RCC 7860 (cell line): ENCODE measurements at regions not wholly inside any gene's neighbourhood (a gene's known extent, or its start where the extent isn't known, plus 50 kb on each side); places are given as distances from the start of the nearest gene placed in this dataset.
"Not testable (repeated sequence)": the region's sequence is repeated elsewhere in the genome, so short reads cannot be mapped to it uniquely, and the experiment has no call there.

Experiments
- DNase-seq: peaks from one replicate; pipeline ENCODE4 v3.0.0-alpha.2; 2015; ENCODE audit warnings: low spot score
- FAIRE-seq: peaks from 2 replicates; lab custom pipeline; 2012; peaks lifted over from hg19 to GRCh38; lab: Jason Lieb, UNC

- no peak for DNase-seq
- FAIRE-seq, result no peak
Measured at GRCh38 chr13:40368127-40368891, 298.1 kb downstream of the FOXO1 start.

GRCh38 chr13:40370661-40371060, 295.8 kb downstream of the FOXO1 start:
- DNase-seq, result no peak
- FAIRE-seq, result no peak

- no peak for FAIRE-seq
- no peak for DNase-seq
Measured at GRCh38 chr13:40371531-40372125, 294.8 kb downstream of the FOXO1 start.

GRCh38 chr13:40373608-40374007, 292.8 kb downstream of the FOXO1 start:
- not testable (repeated sequence) for DNase-seq, FAIRE-seq

- FAIRE-seq (no peak), DNase-seq (no peak)
Measured at GRCh38 chr13:40375489-40376171, 290.8 kb downstream of the FOXO1 start.

- no peak for DNase-seq
- no peak for FAIRE-seq
Measured at GRCh38 chr13:40376296-40376849, 290.1 kb downstream of the FOXO1 start.

GRCh38 chr13:40376867-40377535, 289.4 kb downstream of the FOXO1 start:
- DNase-seq, result no peak
- no peak for FAIRE-seq

GRCh38 chr13:40377783-40378182, 288.7 kb downstream of the FOXO1 start:
- FAIRE-seq, result peak; percentile 12
- DNase-seq, result peak; percentile 50

- DNase-seq (no peak), FAIRE-seq (no peak)
Measured at GRCh38 chr13:40379196-40379595, 287.2 kb downstream of the FOXO1 start.

GRCh38 chr13:40379794-40380578, 286.5 kb downstream of the FOXO1 start:
- FAIRE-seq (no peak), DNase-seq (no peak)

- FAIRE-seq (no peak), DNase-seq (no peak)
Measured at GRCh38 chr13:40381935-40382764, 284.3 kb downstream of the FOXO1 start.

GRCh38 chr13:40383132-40383531, 283.3 kb downstream of the FOXO1 start:
- DNase-seq (no peak), FAIRE-seq (no peak)

- DNase-seq, result no peak
- no peak for FAIRE-seq
Measured at GRCh38 chr13:40383885-40384284, 282.6 kb downstream of the FOXO1 start.

GRCh38 chr13:40384976-40385857, 281.2 kb downstream of the FOXO1 start:
- DNase-seq (no peak), FAIRE-seq (no peak)

GRCh38 chr13:40385858-40386180, 280.6 kb downstream of the FOXO1 start:
- DNase-seq (no peak), FAIRE-seq (no peak)

- DNase-seq (no peak), FAIRE-seq (no peak)
Measured at GRCh38 chr13:40386586-40386985, 279.9 kb downstream of the FOXO1 start.

GRCh38 chr13:40387775-40388174, 278.7 kb downstream of the FOXO1 start:
- DNase-seq (no peak), FAIRE-seq (no peak)

- DNase-seq, result peak; percentile 76
- FAIRE-seq, result no peak
Measured at GRCh38 chr13:40388617-40389016, 277.8 kb downstream of the FOXO1 start.
